PC-9 (cell line): ENCODE measurements at regions not wholly inside any gene's neighbourhood (a gene's known extent, or its start where the extent isn't known, plus 50 kb on each side); places are given as distances from the start of the nearest gene placed in this dataset.

ENCODE experiments used
- BruUV-seq: library from RNA; stranded (reverse); fragments of 400-500 nt; replicated peaks from 2 replicates; lab custom pipeline; 2021; lab: Mats Ljungman, UMichigan
- CTCF ChIA-PET: fragments of 300-600 bp; sonication (Branson Sonifier 250); formaldehyde crosslinking; loops from one replicate; lab custom pipeline; 2022; ENCODE audit warnings: antibody characterized with exemption; lab: Charles Lee
- POLR2A ChIA-PET: fragments of 300-600 bp; sonication (Branson Sonifier 250); formaldehyde crosslinking; loops from one replicate; lab custom pipeline; 2022; ENCODE audit warnings: antibody characterized with exemption; ENCODE audit not compliant: unreplicated experiment; lab: Charles Lee
- DNase-seq, 2 experiments: peaks; one replicate each; pipeline versions ENCODE4 v3.0.0 to v3.0.0-alpha.2; 2015 to 2022; ENCODE audit warnings: mixed read lengths in 1 of 2
- H2AFZ ChIP-seq: fragments of 200-600 bp; sonication (generic); 2 replicates; pipeline ENCODE4 v1.8.1; 2017; ENCODE audit warnings: antibody characterized with exemption
- H3F3A ChIP-seq: fragments of 200-600 bp; sonication (generic); 2 replicates; pipeline ENCODE4 v1.8.1; 2017; ENCODE audit warnings: antibody characterized with exemption, mild to moderate bottlenecking, low read depth; ENCODE audit not compliant: insufficient read depth
- H3K27ac ChIP-seq: fragments of 200-600 bp; sonication (generic); 2 replicates; pipeline ENCODE4 v1.6.1; 2016; ENCODE audit warnings: mixed run types
- H3K27me3 ChIP-seq: fragments of 200-600 bp; sonication (generic); 2 replicates; pipeline ENCODE4 v1.6.1; 2016; ENCODE audit warnings: low read depth, mixed run types; ENCODE audit not compliant: insufficient read depth
- H3K36me3 ChIP-seq: fragments of 200-600 bp; sonication (generic); 2 replicates; pipeline ENCODE4 v1.6.1; 2016; ENCODE audit warnings: low read depth, mixed run types
- H3K4me1 ChIP-seq: fragments of 200-600 bp; sonication (generic); replicated peaks from 2 replicates; pipeline ENCODE4 v1.6.1; 2016; ENCODE audit warnings: mixed run types; ENCODE audit not compliant: insufficient read depth
- H3K4me2 ChIP-seq: fragments of 200-600 bp; sonication (generic); 2 replicates; pipeline ENCODE4 v1.6.1; 2017; ENCODE audit warnings: mixed run types
- H3K4me3 ChIP-seq: fragments of 200-600 bp; sonication (generic); 2 replicates; pipeline ENCODE4 v1.6.1; 2016; ENCODE audit warnings: mixed run types
- H3K79me2 ChIP-seq: fragments of 200-600 bp; sonication (generic); 2 replicates; pipeline ENCODE4 v1.6.1; 2017; ENCODE audit warnings: low read depth, mixed run types
- H3K9me2 ChIP-seq: fragments of 200-600 bp; sonication (generic); 2 replicates; pipeline ENCODE4 v1.8.1; 2017; ENCODE audit warnings: mild to moderate bottlenecking; ENCODE audit not compliant: insufficient read depth
- H3K9me3 ChIP-seq: fragments of 200-600 bp; sonication (generic); 2 replicates; pipeline ENCODE4 v1.8.1; 2016; ENCODE audit warnings: low read depth; ENCODE audit not compliant: insufficient read depth
- H4K20me1 ChIP-seq: fragments of 200-600 bp; sonication (generic); 2 replicates; pipeline ENCODE4 v1.8.1; 2017; ENCODE audit not compliant: insufficient read depth
- CTCF ChIP-seq: fragments of 200-600 bp; sonication (generic); conservative IDR thresholded peaks from 2 replicates; pipeline ENCODE4 v1.6.1; 2017; ENCODE audit warnings: mixed run types, antibody characterized with exemption, mild to moderate bottlenecking, moderate library complexity
- EZH2 ChIP-seq: fragments of 200-600 bp; sonication (generic); IDR thresholded peaks from 2 replicates; pipeline ENCODE4 v1.8.0; 2017; ENCODE audit warnings: antibody characterized with exemption, low read depth
- intact Hi-C: fragments of 100-400 bp; cut with micrococcal nuclease; formaldehyde crosslinking; loops from one replicate; pipeline ENCODE4 v1.10.0; 2022; ENCODE audit not compliant: unreplicated experiment

- Histone ChIP-seq H3K27ac (no peak overlapping the region), H3K9me3 (no peaks in the 10 kb centered on the region), H2AFZ (no peak overlapping the region), H3K9me2 (no peaks in the 10 kb centered on the region; the same call in 1 of the 2 replicates), H3K4me2 (no peak overlapping the region), H3K36me3 (no peaks in the 10 kb centered on the region), H3K4me1 (no peaks in the 10 kb centered on the region), H3F3A (no peaks in the 10 kb centered on the region), H3K4me3 (no peak overlapping the region), H3K79me2 (no peaks in the 10 kb centered on the region), H3K27me3 (no peaks in the 10 kb centered on the region), H4K20me1 (no peaks in the 10 kb centered on the region)
- DNase-seq = no peak
- intact Hi-C loops = no loop called here
- CTCF ChIA-PET = no interaction called here
- no peak for TF ChIP-seq CTCF
- no peak for TF ChIP-seq EZH2
- POLR2A ChIA-PET = no interaction called here
- BruUV-seq = no TSS peak
These were observed 57.5 kb upstream of the PPP1R3C start for GRCh38 chr10:91690412-91690811.

GRCh38 chr10:91689731-91690168, 56.9 kb upstream of the PPP1R3C start:
- 0 out of 2 replicates have a peak overlapping the region, but pooled peaks have one; percentile 48 for H2AFZ ChIP-seq
- no peaks in the 10 kb centered on the region for H3F3A ChIP-seq
- no peak overlapping the region for H3K4me3 ChIP-seq
- no peaks in the 10 kb centered on the region for H3K9me3 ChIP-seq
- no peak overlapping the region for H3K27ac ChIP-seq
- H4K20me1 ChIP-seq = no peaks in the 10 kb centered on the region
- POLR2A ChIA-PET = no interaction called here
- no peaks in the 10 kb centered on the region; the same call in 1 of the 2 replicates for H3K9me2 ChIP-seq
- H3K79me2 ChIP-seq = no peaks in the 10 kb centered on the region
- no peaks in the 10 kb centered on the region for H3K4me1 ChIP-seq
- CTCF ChIA-PET = no interaction called here
- no TSS peak for BruUV-seq
- no peaks in the 10 kb centered on the region for H3K36me3 ChIP-seq
- DNase-seq = no peak
- intact Hi-C loops = no loop called here
- no peak overlapping the region for H3K4me2 ChIP-seq
- no peaks in the 10 kb centered on the region for H3K27me3 ChIP-seq
- no peak for TF ChIP-seq EZH2
- TF ChIP-seq CTCF = no peak

- Histone ChIP-seq H3K9me3 (no peaks in the 10 kb centered on the region), H3K4me3 (no peak overlapping the region), H3K4me1 (no peaks in the 10 kb centered on the region), H3K27ac (no peak overlapping the region), H3K36me3 (no peaks in the 10 kb centered on the region), H2AFZ (no peak overlapping the region), H3K4me2 (no peak overlapping the region), H3K27me3 (no peaks in the 10 kb centered on the region), H4K20me1 (no peaks in the 10 kb centered on the region), H3F3A (no peaks in the 10 kb centered on the region), H3K9me2 (no peaks in the 10 kb centered on the region), H3K79me2 (no peaks in the 10 kb centered on the region)
- no peak for DNase-seq
- TF ChIP-seq EZH2 = no peak
- no peak for TF ChIP-seq CTCF
- ChIA-PET CTCF (no interaction called here), POLR2A (no interaction called here)
- BruUV-seq = no TSS peak
- intact Hi-C loops = no loop called here
These were observed 52.0 kb upstream of the PPP1R3C start for GRCh38 chr10:91684841-91685240.
